ENCODE measurements at regions not wholly inside any gene's neighbourhood (a gene's known extent, or its start where the extent isn't known, plus 50 kb on each side); places are given as distances from the start of the nearest gene placed in this dataset.

DNA sequence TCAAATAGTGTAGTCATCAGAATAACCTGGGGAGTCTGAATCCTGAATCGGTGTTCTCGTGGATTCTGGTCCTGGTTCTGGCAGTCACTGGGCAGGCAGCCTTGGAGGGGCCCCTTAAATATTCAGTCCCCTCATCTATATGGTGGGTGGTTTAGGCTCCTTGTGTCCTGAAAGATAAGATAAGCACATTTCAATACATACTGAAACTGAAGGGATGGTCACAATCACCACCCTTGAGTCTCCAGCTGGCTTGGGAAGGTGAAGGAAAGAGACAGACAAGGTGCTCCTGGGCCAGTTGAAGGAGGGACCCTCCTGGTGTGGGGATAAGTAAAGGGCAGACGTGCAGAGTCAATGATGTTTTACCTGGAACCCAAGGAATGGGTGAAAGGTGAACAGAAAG, 146.7 kb downstream of the CXCL12 start:
- no peak for DNase-seq
- H3K4me1 Mint-ChIP-seq: no peaks in the 10 kb centered on the region

DNA sequence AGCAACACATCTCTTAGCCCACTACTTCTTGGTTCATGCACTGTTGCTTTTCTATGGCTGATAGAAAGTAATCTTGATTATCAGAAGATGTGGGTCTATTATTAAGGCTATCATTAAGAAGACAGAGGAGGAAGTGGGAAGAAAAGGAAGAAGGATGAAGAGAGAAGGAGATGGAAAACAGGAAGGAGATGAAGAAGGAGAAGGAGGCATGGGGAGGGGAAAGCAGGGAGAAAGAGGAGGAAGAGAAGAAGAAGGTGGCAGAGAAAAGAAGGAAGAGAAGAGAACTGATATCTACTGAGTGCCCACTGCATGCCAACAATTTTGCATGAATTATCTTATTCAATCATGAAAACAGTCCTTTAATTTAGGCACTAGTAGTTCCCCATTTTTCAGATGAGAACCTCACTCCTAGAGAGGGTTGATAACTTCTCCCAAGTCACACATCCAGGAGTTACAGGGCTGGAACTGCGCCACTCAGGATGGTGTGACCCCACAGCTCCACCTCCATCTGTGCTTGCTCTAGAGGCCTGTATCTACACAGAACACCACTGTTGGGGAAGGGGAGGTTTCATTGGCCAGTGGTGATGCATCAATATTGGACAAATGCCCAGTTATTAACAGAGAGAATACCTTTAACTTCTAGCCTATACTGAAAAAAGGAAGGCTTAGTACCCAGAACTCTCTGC, 147.4 kb downstream of the CXCL12 start:
- no peak for ATAC-seq (ENCODE audit: low read depth in 2 of 2)

More for the DNA sequence above, 146.7 kb downstream of the CXCL12 start:
- no peak overlapping the region for H3K27ac Mint-ChIP-seq
- peaks cover 0 to 8% of the 10 kb centered on the region in 2 donors for H3K36me3 Mint-ChIP-seq
- H3K27me3 Mint-ChIP-seq: no peaks in the 10 kb centered on the region
- no peak overlapping the region for H3K4me3 Mint-ChIP-seq
- ATAC-seq (ENCODE audit: low read depth in 2 of 2): no peak
- peaks cover 3 to 17% (median 6%) of the 10 kb centered on the region in 7 donors for H3K9me3 Mint-ChIP-seq

DNA sequence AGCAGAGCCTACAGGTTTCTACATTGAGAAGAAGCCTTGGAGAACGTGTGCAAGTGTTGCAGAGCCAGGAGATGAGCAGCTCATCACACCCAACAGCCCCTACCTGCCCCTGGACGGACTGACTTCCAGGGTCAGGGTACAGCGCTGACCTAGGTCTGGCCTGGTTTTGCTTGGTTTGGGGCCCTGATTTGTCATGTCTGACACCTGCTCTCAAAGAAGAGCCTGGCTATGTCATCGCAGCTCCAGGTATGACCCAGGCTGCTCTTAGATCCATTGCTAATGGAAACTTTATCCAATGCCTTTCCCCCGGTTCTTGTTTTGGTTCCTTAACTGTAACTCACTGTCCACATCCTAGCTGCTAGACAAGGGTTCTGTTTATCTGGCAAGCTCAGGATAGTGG, 149.5 kb downstream of the CXCL12 start:
- Mint-ChIP-seq H3K9me3 (peaks cover 4 to 13% (median 8%) of the 10 kb centered on the region in 7 donors), H3K27ac (no peak overlapping the region), H3K27me3 (no peaks in the 10 kb centered on the region), H3K4me1 (no peaks in the 10 kb centered on the region), H3K4me3 (no peak overlapping the region), H3K36me3 (no peaks in the 10 kb centered on the region)
- ATAC-seq (ENCODE audit: low read depth in 2 of 2) (no peak), DNase-seq (no peak)

More for the DNA sequence above, 147.4 kb downstream of the CXCL12 start:
- H3K4me3 Mint-ChIP-seq: no peak overlapping the region
- peaks cover 0 to under 1% of the 10 kb centered on the region in 2 donors for H3K36me3 Mint-ChIP-seq
- no peak for DNase-seq
- no peaks in the 10 kb centered on the region for H3K27me3 Mint-ChIP-seq
- no peaks in the 10 kb centered on the region for H3K4me1 Mint-ChIP-seq
- no peak overlapping the region for H3K27ac Mint-ChIP-seq
- peaks cover 0 to 11% (median 6%) of the 10 kb centered on the region in 7 donors for H3K9me3 Mint-ChIP-seq

DNA sequence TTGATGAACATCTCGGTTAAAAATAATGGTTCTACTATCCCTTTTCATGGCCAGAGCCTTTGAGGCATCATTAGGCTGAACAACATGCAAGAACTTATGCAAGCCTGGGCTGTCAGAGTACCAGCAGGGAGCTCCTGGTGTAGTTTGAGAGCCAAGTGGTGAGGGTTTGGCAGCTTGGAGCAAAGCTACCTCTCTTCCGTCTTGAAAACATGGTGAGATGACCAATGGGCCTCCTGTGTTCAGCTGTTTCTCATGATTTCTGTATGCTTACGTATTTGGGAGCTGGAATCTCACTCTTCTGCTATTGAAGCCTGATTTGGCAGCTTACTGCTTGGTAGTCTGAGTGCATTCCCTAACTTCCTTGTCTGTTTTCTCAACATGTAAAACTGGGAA, 150.4 kb downstream of the CXCL12 start:
- H3K36me3 Mint-ChIP-seq: no peaks in the 10 kb centered on the region
- no peaks in the 10 kb centered on the region for H3K27me3 Mint-ChIP-seq
- peaks cover 4 to 12% (median 8%) of the 10 kb centered on the region in 7 donors for H3K9me3 Mint-ChIP-seq
- ATAC-seq (ENCODE audit: low read depth in 2 of 2) (no peak), DNase-seq (no peak)
- no peaks in the 10 kb centered on the region for H3K4me1 Mint-ChIP-seq
- H3K27ac Mint-ChIP-seq: no peak overlapping the region
- no peak overlapping the region for H3K4me3 Mint-ChIP-seq

DNA sequence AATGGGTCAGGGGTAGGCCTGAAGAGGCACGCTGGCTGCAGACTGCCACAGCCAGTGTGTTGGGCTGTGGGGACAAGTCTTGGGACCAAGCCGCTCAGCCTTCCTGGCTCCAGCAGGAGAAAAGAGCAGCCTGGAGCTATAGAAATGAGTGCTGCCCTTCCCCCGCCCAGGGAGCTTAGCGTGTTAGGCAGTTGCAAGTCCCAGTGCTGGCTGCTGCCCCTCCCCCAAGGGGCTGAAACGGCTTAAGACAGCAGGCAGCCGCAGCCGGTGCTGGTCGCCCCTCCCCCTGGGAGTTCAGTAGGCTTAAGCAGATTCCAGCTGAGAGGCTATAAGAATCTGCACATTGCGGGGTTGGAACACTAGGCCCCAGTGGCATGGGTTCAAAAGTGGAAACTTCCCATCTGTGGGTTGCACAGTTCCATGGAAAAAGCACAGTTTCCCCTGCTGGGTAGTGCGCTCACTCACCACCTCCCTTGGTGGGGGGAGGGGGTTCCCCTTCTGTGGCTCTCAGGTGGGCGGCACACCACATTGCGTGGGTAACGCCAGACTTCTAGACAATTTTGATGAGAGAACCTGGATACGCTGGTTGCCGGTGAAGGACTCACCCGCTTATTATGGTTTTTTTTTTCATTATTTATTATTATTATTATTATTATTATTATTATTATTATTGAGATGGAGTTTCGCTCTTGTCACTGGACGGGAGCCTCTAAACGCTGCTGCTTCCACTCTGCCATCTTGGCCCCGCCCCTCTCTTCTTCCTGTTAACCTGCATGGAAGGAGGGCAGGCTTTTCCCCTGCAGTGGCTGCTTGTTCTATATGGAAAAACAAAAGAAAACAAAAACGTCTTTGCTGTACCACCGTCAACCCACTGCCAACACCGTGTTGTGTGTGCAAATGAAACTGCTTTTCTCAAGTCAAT, 151.1 kb downstream of the CXCL12 start:
- Mint-ChIP-seq H3K4me3 (no peak overlapping the region), H3K4me1 (no peaks in the 10 kb centered on the region), H3K27ac (no peak overlapping the region), H3K36me3 (no peaks in the 10 kb centered on the region), H3K27me3 (no peaks in the 10 kb centered on the region), H3K9me3 (peaks cover 4 to 14% (median 11%) of the 10 kb centered on the region in 7 donors)
- ATAC-seq (ENCODE audit: low read depth in 2 of 2): no peak
- no peak for DNase-seq

DNA sequence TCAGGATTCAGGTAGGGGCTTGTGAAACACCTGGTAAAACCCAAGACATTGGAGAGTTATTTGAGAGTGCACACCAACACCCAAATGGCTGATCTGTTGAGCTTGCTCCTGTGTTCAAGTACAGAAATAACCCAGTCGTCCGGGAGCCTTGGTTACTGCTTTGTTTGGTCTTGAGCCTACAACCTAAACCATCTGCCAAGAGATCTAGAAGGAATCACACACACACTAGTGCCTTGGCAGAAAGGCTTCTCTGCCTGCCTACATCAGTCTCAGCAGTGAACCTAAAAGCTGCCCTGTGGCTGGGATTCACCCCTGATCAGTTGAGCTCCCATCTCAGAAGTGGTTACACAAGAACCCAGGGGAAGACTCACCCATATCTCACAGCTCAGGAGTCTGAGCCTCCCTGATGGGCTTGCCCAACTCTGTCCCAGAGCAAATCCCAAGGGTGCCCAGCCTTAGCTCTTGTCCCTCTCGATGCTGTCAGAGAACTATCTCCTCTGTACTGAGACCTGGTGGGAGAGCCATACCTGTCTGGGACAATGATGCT, 167.6 kb downstream of the CXCL12 start:
- Mint-ChIP-seq H3K9me3 (peaks cover 16 to 61% (median 23%) of the 10 kb centered on the region in 7 donors), H3K4me3 (no peak overlapping the region), H3K4me1 (no peaks in the 10 kb centered on the region), H3K27ac (no peak overlapping the region), H3K27me3 (no peaks in the 10 kb centered on the region), H3K36me3 (peaks cover 0 to 10% of the 10 kb centered on the region in 2 donors)
- ATAC-seq (ENCODE audit: low read depth in 2 of 2) (no peak), DNase-seq (no peak)

DNA sequence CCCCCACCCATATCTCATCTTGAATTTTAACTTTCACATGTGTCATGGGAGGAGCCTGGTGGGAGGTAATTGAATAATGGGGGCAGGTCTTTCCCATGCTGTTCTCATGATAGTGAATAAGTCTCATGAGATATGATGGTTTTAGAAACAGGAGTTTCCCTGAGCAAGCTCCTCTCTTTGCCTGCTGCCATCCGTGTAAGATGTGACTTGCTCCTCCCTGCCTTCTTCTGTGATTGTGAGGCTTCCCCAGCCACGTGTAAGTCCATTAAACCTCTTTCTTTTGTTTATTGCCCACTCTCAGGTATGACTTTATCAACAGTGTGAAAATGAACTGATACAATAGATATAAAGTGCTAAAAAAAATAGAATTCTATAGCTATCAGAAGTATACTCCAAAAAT, 168.8 kb downstream of the CXCL12 start:
- Mint-ChIP-seq H3K27me3 (no peaks in the 10 kb centered on the region), H3K27ac (no peak overlapping the region), H3K9me3 (peaks cover 16 to 54% (median 23%) of the 10 kb centered on the region in 7 donors), H3K4me1 (no peaks in the 10 kb centered on the region), H3K4me3 (no peak overlapping the region), H3K36me3 (peaks cover 0 to 10% of the 10 kb centered on the region in 2 donors)
- DNase-seq: no peak
- ATAC-seq (ENCODE audit: low read depth in 2 of 2): no peak

DNA sequence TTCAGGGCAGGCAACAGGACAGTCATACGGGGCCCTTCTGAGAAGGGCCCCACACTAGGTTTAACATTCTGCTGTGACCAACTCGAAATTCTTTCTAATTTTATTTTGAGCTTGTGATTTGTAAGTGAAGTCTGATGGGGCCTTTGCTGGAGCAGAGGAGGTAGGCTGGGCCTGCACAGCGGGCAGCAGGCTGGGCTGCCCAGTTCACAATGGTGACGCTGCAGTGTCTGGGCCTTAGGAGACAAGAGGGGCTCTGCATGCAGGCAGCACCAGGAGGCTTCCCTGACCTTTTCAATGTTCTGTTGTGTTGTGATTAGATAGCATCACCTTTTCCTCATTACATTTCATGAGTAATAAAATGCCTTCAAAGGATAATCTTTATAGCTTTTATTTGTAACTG, 175.1 kb downstream of the CXCL12 start:
- no peak overlapping the region for H3K27ac Mint-ChIP-seq
- no peak overlapping the region for H3K4me3 Mint-ChIP-seq
- H3K36me3 Mint-ChIP-seq: peaks cover 0 to 7% of the 10 kb centered on the region in 2 donors
- DNase-seq: no peak
- H3K9me3 Mint-ChIP-seq: peaks cover 7 to 21% (median 11%) of the 10 kb centered on the region in 7 donors
- ATAC-seq (ENCODE audit: low read depth in 2 of 2): no peak
- no peaks in the 10 kb centered on the region for H3K27me3 Mint-ChIP-seq
- no peaks in the 10 kb centered on the region for H3K4me1 Mint-ChIP-seq

DNA sequence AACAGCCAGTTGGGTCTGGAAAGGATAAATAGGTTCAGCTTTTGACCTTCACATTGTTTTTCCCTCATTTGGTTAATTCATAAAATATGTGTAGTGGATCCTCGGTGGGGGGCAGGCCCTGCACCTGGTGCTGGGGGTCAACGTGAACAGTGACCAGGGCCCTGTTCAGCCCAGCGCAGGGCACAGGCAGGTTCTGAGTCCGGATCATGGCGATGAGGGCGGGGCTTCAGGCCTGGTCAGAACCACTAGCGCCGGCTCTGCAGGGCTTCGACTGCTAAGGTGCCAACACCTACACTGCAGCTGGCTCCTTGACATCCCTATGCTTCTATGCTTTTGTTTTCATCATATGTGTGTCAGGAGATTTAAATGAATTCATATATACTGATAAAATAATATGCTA, 177.7 kb downstream of the CXCL12 start:
- Mint-ChIP-seq H3K9me3 (peaks cover 0 to 9% (median 6%) of the 10 kb centered on the region in 7 donors), H3K27me3 (no peaks in the 10 kb centered on the region), H3K4me1 (no peaks in the 10 kb centered on the region), H3K4me3 (no peak overlapping the region), H3K36me3 (no peaks in the 10 kb centered on the region), H3K27ac (no peak overlapping the region)
- ATAC-seq (ENCODE audit: low read depth in 2 of 2) (no peak), DNase-seq (no peak)

DNA sequence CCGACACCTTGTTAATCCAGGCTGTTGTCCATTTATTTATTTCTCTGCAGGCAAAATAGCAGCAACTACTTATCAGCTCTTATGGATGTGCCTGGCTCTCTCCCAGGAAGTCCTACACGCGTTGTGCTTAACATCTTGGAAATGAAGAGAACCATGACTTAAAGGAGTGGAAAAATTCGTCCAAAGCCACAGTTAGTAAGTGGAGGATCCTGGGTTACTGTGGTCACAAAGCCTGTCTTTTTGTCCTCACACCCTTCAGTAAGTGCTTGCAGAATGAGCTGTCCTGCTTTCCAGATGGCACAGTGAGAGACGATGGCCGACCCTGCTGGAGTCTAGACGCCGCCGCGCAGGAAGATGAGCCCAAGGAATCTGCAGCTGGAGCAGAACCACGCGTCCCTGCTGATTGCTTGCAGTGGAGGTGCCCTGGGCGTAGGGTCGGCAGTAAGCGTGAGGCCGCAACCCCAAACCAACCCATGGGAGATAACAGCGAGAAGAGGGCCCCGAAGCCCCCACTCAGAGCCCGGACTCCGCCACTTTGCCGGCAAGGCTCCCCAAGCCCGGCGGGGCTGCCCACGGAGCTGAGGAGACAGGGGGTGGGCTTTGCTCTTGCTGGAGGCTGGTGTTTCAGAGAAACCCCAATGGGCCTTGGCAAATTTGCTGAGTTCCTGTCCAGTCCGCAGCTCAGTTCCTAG, 178.6 kb downstream of the CXCL12 start:
- Mint-ChIP-seq H3K27me3 (no peaks in the 10 kb centered on the region), H3K27ac (no peak overlapping the region), H3K9me3 (peaks cover 0 to 10% (median 7%) of the 10 kb centered on the region in 7 donors), H3K4me3 (no peak overlapping the region), H3K36me3 (no peaks in the 10 kb centered on the region), H3K4me1 (no peaks in the 10 kb centered on the region)
- DNase-seq (no peak), ATAC-seq (ENCODE audit: low read depth in 2 of 2) (no peak)

DNA sequence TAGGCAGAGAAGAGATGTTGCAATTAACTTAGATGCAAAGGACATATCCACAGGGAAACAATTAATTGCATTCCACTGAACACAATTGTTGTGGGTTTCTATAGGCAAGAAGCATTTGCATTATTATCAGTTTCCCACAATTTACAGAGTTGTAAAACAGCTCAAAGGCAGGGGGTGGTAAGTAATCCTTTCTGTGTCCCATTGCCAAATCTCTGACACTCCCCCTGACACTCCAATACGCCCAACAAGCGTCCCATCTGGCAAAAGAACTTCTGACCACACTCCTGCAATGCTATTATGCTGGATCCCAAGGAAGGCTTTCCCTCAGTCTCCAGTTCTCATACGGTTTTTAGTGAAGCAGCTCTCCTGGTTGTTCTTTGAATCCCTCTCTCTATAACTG, 179.8 kb downstream of the CXCL12 start:
- ATAC-seq (ENCODE audit: low read depth in 2 of 2) (no peak), DNase-seq (no peak)
- Mint-ChIP-seq H3K9me3 (peaks cover 0 to 18% (median 8%) of the 10 kb centered on the region in 7 donors), H3K27me3 (no peaks in the 10 kb centered on the region), H3K4me1 (no peaks in the 10 kb centered on the region), H3K36me3 (no peaks in the 10 kb centered on the region), H3K27ac (no peak overlapping the region), H3K4me3 (peak overlapping the region in 1 of 8 donors; percentile 1)

DNA sequence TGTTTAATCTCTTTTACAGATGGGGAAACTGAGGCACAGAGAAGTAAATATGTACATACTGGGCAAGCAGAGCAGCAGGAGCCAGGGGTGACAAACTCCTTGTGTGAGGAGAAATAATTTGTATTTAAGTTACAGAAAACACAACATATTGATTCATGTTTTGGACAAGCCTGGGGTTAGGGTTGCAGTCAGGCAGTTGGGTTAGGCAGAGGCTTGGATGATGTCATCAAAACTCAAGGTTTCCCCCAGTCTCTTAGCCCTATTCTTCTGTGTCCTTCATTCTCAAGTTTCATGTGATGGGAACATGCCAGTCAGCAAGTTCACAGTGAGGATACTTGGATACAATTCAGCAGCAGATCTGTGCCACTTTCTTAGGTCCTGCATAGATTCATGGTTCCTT, 181.4 kb downstream of the CXCL12 start:
- H3K4me3 Mint-ChIP-seq: no peak overlapping the region

DNA sequence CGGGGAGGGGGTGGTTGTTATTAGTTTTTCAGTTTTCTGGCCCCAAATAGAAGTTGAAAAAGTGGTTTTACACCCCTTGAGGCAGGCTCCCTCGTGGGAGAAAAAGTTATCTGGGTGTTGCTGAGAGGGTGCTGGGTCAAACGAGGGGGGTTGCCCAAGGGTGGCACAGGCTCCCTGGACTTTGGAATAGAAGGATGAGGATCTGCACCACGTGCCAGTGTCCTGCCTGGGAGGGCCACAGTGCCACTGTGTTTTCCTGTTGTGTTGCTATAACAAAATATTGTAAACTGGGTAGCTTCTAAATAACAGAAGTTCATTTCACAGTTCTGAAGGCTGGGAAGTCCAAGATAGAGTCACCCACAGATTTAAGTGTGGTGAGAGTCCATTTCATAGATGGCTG, 181.9 kb downstream of the CXCL12 start:
- no peak for DNase-seq
- H3K4me1 Mint-ChIP-seq: no peaks in the 10 kb centered on the region
- no peaks in the 10 kb centered on the region for H3K36me3 Mint-ChIP-seq
- no peaks in the 10 kb centered on the region for H3K27me3 Mint-ChIP-seq
- no peak overlapping the region for H3K27ac Mint-ChIP-seq
- H3K9me3 Mint-ChIP-seq: peaks cover 0 to 19% (median 8%) of the 10 kb centered on the region in 7 donors
- no peak for ATAC-seq (ENCODE audit: low read depth in 2 of 2)
- H3K4me3 Mint-ChIP-seq: no peak overlapping the region

More for the DNA sequence above, 181.4 kb downstream of the CXCL12 start:
- ATAC-seq (ENCODE audit: low read depth in 2 of 2): no peak
- H3K27ac Mint-ChIP-seq: no peak overlapping the region
- H3K4me1 Mint-ChIP-seq: no peaks in the 10 kb centered on the region
- no peaks in the 10 kb centered on the region for H3K36me3 Mint-ChIP-seq
- H3K9me3 Mint-ChIP-seq: peaks cover 0 to 19% (median 8%) of the 10 kb centered on the region in 7 donors
- DNase-seq: no peak
- H3K27me3 Mint-ChIP-seq: no peaks in the 10 kb centered on the region
